IPS DF 19.7 (cell line): ENCODE measurements at regions not wholly inside any gene's neighbourhood (a gene's known extent, or its start where the extent isn't known, plus 50 kb on each side); places are given as distances from the start of the nearest gene placed in this dataset.

Source experiments
- DNase-seq: peaks from one replicate; pipeline ENCODE4 v3.0.0-alpha.2; 2013; ENCODE audit warnings: low read depth, low spot score

DNA sequence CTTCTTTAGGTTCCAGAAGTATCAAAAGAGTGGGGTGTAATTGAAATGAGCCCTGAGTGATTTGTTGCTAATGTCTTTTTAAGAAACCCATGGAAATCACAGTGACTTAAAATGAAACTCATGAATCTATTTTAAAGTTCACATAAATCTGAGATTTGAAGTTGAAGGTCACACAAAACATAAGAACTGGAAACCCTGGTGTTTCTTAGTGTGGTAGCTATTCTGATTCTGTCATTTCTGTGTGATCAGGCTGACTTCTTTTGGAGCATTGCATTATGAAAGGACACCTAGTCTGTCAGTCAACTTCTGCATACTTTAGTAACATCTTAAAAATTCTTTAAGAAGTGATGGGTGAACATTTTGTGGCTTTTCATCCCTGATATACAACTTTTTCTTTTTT lies 448.8 kb downstream of the TLE4 start:
- DNase-seq = no peak

DNA sequence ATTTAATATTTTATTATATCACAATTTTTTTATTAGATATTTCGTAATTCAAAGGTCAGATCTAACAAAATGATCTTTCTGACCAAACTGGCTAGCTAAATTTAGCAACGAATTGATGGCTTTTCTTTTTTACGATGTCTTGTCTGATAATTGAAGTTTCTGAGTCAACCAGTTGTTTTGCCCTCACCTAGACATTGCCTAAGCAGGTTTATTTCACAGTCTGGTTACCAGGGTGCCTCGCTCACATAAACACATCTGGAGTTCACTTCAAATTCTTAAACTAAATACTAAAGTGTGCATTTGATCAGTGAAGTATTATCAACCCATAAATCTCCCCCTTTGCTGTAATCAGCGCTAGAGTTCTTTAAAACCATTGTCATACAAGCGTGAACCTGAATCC lies 448.3 kb downstream of the TLE4 start:
- no peak for DNase-seq

- no peak for DNase-seq
These were observed 442.1 kb downstream of the TLE4 start for GRCh38 chr9:80013891-80014290.

- no peak for DNase-seq
These were observed 441.0 kb downstream of the TLE4 start for GRCh38 chr9:80012557-80013330.

GRCh38 chr9:80009204-80009603 lies 437.4 kb downstream of the TLE4 start:
- no peak for DNase-seq

DNA sequence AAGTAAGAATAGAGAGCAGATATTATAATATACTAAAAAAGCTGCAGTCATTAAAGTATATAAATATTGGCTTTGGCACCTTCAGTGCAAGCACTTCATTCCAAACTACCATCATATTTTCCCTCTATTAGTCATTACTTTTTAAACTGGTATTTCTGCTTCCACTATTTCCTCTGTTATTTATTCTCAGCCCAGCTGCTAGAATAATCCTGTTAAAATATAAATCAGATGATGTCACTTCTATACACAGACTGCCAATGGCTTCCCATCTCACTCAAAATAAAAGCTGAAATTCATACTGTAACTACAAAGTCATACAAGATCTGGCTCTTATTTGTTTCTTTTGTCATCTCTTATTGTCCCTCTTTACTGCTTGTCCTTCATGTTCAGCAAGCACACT lies 432.9 kb downstream of the TLE4 start:
- no peak for DNase-seq

DNA sequence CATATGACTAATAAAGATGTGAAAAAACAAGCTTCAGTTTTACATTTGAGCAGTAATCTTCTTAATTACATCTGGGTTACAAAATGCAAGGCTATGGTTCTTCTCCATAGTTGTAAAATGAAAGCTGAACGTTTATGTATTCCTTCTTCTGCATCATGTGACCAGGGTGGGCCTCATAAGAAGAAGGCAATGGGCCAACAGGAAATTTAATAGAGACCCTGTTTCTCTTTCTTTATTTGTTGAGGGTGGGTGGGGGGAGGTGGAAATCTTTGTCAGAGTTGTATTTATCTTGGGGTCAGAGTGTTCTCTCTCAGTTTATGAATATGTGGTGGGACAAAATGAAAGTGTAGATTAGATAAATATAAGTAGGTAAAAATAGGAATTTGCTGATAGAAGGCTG lies 418.8 kb downstream of the TLE4 start:
- no peak for DNase-seq

DNA sequence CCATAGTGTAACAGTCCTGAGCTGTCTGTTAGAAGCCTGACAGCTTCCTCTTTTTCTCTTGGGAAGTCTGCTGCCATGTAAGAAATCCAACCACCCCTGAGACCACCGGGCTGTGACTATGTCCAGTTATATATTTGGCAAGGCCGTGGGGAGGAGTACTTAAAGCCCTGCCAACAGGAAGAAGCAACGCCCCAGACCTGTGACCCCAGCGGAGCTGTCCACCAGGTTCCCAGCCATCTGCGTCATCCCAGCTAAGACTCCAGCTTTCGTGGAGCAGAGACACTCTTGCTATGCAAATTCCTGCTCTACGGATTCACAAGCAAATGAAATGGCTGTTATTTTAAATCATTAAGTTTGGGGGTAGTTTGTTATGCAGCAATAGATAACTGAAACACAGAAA lies 417.3 kb downstream of the TLE4 start:
- DNase-seq = no peak

DNA sequence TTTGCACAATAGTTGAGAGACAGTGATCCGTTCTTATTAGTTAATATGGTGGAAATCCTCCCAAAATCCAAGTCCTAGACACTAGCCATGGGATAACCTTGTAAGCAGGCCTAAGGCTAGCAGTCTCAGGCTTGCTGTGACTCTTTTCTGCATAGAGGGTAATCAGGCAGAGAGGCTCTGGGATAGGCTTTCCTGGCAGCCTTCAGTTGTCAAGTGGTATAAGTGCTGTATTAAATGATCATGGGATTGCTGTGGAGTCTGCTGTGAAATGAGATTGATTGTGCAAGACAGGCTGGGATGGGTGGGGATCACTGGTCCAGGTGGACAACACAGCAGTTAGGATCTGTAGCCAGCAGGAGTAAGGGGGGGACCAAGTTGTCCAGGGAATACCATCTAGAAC lies 416.4 kb downstream of the TLE4 start:
- DNase-seq = no peak

DNA sequence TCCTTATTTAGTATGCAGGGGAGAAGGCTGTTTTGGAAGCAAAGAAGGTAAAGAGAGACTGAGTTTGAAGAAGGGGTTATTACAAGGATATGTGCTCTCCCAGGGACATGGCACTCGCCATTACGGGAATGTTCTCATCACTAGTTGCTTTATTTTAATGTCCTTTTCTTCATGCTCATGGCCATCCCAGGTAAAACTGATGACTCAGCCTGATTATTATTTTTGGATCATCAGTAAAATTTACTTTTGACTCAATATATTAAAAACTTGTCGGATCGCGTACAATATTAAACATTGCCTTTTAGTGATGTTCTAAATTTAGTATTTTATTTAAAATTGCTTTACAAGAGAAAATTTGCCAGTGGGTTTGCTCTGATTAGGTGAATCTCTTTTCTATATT lies 414.7 kb downstream of the TLE4 start:
- DNase-seq = no peak

DNA sequence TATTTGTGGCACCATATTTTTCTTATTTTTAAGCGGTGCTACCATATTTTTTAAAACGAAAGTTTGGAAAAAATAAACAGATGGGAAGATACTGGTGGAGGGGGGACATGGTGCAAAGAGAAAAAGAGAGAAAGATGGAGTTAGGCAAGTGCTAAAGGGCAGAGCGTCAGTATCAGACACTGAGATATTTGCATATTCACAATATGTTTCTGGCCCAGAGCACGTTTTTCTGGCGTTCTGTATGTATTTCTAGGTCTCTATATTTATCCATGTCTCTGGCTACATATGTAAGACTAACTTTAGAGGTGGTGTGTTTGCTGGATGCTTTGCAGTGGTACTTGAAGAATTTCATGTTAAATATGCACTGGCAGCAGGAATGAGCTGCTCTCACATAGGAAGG lies 414.0 kb downstream of the TLE4 start:
- DNase-seq = no peak

GRCh38 chr9:79985264-79985663 lies 413.5 kb downstream of the TLE4 start:
- DNase-seq = no peak

DNA sequence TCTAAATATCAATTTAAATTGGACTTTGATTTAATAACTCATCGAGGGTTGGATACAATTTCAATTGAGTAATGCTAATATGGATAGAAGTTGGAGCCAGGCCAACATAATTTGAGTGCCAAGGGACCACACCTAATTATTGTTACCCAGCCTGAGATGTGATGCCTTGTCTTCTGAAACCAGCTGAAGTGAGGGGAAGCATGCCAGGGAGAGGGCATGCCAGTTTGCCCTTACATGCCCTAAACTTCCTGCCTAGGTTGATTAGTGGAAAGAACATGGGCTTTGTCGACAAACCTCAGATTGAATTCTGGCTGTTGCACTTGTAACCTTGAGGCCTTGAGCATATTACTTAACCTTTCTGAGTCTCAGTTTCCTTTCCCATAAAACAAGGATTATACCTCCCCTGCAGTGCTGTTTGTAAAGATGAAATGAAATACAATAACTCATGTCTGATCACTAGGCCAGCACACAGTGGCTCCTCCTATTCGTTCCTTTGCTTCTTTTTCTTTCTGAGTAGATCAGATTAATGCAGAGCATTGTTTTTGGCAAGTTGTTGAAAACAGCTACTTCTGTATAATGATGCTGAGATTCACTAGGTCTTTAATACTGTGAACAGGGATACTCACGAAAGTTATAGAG lies 412.8 kb downstream of the TLE4 start:
- no peak for DNase-seq

GRCh38 chr9:79980432-79980831 lies 408.7 kb downstream of the TLE4 start:
- no peak for DNase-seq

DNA sequence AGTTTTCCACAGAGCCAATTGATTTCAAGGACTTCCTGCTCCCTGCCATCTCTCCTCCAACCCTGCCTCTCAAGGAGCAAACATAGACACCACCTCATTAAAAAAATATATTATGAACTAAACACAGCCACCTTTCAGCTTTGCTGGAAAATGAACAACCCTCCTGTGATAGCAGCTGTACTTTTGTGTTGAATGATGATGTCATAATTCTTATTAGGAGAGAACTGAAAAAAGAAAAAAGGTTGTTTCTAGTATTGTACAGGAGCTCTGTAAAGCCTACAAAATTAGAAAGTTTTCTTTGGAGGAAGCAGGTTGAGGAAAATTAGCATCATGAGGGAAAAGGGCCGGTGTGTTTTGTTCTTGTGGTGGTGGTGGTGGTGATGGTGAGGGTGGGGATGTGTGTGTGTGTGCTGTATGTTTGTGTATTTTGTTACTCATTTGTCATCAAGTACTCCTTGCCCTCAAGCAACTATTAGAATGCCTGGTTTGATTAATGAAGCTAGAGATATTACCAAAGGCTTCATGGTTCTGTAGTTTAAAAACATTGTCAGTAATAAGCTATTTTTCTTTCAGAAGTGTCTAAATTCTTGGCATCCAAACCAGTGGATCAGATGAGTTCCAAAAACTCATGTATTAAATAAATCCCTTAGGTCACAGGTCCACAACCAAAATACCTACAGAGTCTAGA lies 405.9 kb downstream of the TLE4 start:
- no peak for DNase-seq

GRCh38 chr9:79977074-79977435 lies 405.3 kb downstream of the TLE4 start:
- DNase-seq = no peak

DNA sequence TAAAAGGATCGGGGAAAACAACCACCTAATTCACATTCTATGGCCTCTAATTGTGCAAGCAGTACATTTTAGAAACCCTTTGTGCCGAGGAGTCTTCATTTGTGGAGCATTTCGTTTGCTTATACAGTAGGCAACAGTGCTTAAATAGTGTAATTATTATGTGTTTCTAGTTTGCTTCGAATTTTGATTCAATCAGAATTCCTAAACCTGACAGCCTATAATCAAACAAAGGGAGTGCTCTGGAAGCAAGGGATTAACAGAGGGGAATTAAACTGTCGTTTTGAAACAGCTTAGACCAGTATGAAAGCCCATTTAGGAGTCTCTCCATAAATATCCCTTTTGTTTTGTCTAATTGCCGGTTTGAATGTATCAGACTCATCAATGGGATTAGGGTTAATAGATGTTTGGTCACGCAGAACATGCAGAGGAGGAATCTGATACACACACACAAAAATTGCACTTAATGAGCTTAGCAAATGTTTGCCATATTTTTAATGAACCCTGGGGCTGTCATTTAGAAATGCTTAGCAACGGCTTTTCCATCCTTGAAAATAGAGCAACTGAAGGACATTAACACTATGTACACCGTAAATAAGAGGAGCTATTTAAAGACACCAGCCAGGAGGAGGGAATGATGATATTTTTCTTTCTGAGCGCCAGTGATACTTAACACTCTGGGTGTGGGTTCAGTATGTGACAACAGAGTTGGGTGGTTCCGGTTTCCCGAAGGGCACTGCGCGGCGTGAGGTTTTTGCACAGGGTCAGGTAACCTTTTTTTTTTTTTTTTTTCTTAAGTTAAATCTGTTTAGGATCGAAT lies 404.7 kb downstream of the TLE4 start:
- no peak for DNase-seq

DNA sequence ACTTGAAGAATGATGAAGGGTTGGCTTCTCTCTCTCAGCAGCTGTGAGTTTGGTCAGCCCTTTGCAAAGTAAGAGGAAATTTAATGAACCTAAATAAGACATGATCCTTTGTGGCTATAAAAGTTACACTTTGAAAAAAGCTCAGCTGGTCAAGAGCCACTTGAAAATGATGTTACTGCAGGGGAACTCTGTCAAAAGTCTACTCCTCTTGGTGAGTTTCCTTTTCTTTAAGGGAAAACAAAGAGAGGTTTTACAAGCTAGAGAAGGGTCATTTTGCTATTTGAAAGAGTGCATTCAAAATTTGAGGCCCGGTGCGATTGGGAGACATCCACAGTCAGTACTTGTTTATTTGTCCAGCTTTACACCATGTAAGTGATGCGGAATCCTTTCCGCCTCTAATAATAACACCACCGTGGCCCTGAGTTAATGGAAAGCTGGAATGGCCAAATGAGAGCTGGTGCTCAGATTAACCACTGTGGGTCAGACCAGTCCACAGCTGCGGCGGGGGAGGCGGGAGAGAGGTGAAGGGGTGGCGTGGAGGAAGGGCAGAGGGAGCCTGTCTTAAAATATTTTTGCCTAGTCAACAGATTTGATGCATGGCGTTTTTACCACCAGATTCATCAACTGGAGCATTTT lies 404.0 kb downstream of the TLE4 start:
- DNase-seq = no peak

DNA sequence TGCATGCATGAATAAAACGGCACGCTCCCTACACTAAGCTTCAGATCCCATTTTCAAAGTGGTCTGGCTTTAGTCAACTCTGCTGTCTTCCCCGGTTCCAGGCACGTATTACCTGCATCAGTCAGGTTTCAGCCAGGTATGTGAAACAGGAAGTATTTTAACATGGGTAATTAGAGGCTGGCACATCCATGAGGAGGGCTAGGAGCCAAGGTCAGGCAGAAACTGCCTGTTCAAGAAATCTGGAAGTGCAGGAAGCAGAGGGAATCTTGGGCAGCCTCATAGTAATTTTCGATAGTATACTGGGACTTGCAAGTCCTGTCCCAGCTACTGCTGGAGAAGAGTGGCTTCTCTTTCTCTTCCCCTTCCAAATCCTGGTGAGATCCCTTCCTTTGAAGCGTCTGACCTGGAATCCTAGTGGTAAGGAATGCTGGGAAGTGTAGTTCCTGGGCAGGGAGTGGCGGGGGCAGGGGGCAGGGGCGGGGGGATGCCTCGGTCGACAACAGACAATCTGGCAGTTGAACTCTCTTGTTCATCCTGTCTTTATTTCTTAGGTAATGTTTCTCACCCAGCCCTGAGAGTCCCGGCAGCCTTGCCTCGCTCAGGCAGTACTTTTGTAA lies 403.1 kb downstream of the TLE4 start:
- peak; percentile 20 for DNase-seq

GRCh38 chr9:79973627-79974026 lies 401.9 kb downstream of the TLE4 start:
- no peak for DNase-seq

GRCh38 chr9:79970146-79970425 lies 398.3 kb downstream of the TLE4 start:
- no peak for DNase-seq
